ENCODE measurements at regions not wholly inside any gene's neighbourhood (a gene's known extent, or its start where the extent isn't known, plus 50 kb on each side); places are given as distances from the start of the nearest gene placed in this dataset.

- no peak for DNase-seq (ENCODE audit: low spot score)
Measured at GRCh38 chr5:10876006-10876744, 115.1 kb upstream of the DAP start.

GRCh38 chr5:10875201-10875768 lies 114.3 kb upstream of the DAP start:
- DNase-seq (ENCODE audit: low spot score): no peak

GRCh38 chr5:10874541-10874940 lies 113.5 kb upstream of the DAP start:
- no peak for DNase-seq (ENCODE audit: low spot score)

- no peak for DNase-seq (ENCODE audit: low spot score)
Measured at GRCh38 chr5:10870791-10871190, 109.8 kb upstream of the DAP start.

- DNase-seq (ENCODE audit: low spot score): no peak
Measured at GRCh38 chr5:10868956-10869355, 107.9 kb upstream of the DAP start.

GRCh38 chr5:10867389-10868303 lies 106.6 kb upstream of the DAP start:
- DNase-seq (ENCODE audit: low spot score): no peak

GRCh38 chr5:10866913-10867312 lies 105.9 kb upstream of the DAP start:
- no peak for DNase-seq (ENCODE audit: low spot score)

- DNase-seq (ENCODE audit: low spot score): peak; percentile 76
Measured at GRCh38 chr5:10863763-10864383, 102.8 kb upstream of the DAP start.

GRCh38 chr5:10862085-10862484 lies 101.1 kb upstream of the DAP start:
- DNase-seq (ENCODE audit: low spot score): no peak

GRCh38 chr5:10861423-10861790 lies 100.4 kb upstream of the DAP start:
- no peak for DNase-seq (ENCODE audit: low spot score)

GRCh38 chr5:10860645-10861422 lies 99.8 kb upstream of the DAP start:
- peak; percentile 79 for DNase-seq (ENCODE audit: low spot score)

GRCh38 chr5:10860196-10860543 lies 99.1 kb upstream of the DAP start:
- no peak for DNase-seq (ENCODE audit: low spot score)

GRCh38 chr5:10859393-10860195 lies 98.6 kb upstream of the DAP start:
- DNase-seq (ENCODE audit: low spot score): no peak

- DNase-seq (ENCODE audit: low spot score): no peak
Measured at GRCh38 chr5:10858945-10859344, 97.9 kb upstream of the DAP start.

- DNase-seq (ENCODE audit: low spot score): no peak
Measured at GRCh38 chr5:10858307-10858706, 97.3 kb upstream of the DAP start.

- DNase-seq (ENCODE audit: low spot score): no peak
Measured at GRCh38 chr5:10857338-10857733, 96.3 kb upstream of the DAP start.

GRCh38 chr5:10856683-10857337 lies 95.8 kb upstream of the DAP start:
- peak; percentile 79 for DNase-seq (ENCODE audit: low spot score)

- DNase-seq (ENCODE audit: low spot score): no peak
Measured at GRCh38 chr5:10856071-10856470, 95.0 kb upstream of the DAP start.

- no peak for DNase-seq (ENCODE audit: low spot score)
Measured at GRCh38 chr5:10854506-10855277, 93.7 kb upstream of the DAP start.

GRCh38 chr5:10853154-10853553 lies 92.1 kb upstream of the DAP start:
- no peak for DNase-seq (ENCODE audit: low spot score)
